Hindlimb muscle (tissue), 1 donor: ENCODE measurements at regions not wholly inside any gene's neighbourhood (a gene's known extent, or its start where the extent isn't known, plus 50 kb on each side); places are given as distances from the start of the nearest gene placed in this dataset.
"Not testable (repeated sequence)": the region's sequence is repeated elsewhere in the genome, so short reads cannot be mapped to it uniquely, and the experiment has no call there.

Experiments used
- DNase-seq: peaks from one replicate; pipeline ENCODE4 v3.0.0-alpha.2; 2013

DNA sequence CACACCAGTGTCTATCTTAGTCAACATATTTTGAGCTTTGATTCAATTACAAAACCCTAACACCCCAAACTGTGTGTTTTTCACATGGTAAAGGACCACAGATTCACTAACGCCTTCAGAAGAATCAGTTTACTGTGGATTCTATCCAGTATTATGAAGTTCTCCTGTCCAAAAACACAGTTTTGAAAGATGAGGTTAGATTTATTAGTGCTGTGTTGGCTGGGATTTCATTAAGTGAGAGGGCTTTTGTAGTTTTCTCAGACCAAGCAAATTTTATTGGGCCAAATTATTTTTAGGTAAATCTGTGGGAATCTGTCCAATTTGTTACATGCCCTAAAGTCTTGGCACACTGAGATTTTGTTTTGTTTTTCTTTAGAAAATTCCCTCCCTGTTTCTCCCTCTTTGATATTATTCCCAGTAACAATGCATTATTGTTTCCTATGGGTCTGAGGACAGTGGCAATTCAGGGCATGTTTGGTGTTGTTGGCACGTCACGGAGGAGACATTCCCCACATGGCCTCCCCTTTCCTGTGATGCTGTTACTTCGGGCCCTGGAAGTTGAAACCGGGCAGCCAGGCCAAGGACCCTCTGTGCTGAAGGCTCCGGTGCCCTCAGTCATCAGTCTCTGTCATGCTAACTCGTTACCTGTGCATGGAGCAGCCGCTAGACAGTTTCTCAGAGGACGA lies 87.5 kb upstream of the ALKAL2 start:
- no peak for DNase-seq

DNA sequence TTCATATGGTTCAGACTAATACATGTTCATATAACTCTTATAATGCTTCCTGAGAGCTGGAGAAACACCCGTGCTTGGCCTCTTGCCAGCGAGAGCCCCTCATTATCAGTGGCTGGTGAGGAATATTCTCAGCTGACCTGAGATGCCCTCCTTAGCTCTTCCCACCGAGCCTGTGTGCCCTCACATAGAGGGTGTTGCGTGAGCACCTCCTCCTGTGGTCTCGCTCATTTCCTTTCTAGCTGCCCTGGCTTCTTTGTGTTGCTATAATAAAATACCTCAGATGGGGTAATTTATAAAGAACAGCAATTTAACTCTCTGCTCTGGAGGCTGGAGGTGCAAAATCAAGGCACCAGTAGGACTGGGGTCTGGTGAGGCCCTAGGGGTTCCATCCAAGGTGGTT lies 80.5 kb upstream of the ALKAL2 start:
- no peak for DNase-seq

DNA sequence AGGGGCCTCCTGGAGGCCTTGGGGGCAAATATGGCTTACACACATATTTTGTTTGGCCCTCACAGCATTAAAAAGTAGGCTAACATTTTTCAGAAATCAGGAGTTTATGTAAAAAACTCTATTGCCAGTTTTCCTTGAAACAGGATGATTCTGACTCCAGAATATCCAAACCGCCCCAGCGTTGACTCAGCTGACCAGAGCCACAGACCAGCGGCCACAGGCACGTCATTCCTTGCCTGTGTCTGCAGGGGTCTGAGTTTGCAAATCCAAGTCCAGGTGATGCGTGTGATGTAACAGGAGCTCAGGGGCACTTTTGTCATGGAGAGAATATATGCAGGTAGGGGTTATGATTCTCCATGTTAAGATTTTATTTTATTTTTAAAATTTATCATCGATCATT lies 79.4 kb upstream of the ALKAL2 start:
- DNase-seq, result no peak

DNA sequence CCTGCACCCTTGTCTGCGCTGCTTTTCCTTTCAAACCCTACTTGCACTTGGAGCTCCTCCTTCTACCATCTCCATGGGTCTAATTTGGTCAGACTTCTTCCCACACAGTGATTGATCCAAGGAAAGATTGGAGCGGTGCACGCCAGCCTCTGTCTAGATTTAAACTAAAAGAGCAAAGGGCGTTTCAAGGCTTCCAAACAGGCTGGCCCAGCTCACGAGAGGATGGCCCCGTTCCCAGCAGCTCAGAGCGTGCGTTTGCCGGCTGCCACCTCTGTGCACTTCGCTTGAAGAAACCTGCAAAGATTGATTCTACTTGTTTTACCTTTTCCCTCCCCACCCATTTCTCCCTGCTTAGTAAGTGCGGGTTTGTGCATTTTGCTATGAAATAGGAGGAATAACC lies 78.8 kb upstream of the ALKAL2 start:
- DNase-seq, result no peak

GRCh38 chr2:365367-366275 lies 77.7 kb upstream of the ALKAL2 start:
- DNase-seq, result no peak

GRCh38 chr2:363824-364470 lies 76.1 kb upstream of the ALKAL2 start:
- DNase-seq, result no peak

DNA sequence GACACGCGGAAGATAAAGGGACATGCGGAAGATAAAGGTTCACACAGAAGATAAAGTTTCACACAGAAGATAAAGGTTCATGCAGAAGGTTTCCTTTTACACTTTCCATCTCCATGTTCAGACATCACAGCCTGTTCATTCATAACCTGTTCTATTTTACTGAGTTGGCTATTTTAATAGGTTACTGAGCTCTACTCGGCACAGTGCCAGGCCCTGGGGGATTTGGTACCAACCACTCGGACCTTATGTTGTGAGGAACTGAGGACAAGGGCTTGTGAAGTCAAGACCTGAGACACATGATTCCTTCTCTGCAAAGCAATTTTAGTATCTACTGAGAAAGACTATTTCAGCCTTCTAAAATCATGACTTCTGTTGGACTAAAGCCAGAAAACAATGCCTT lies 75.0 kb upstream of the ALKAL2 start:
- no peak for DNase-seq

GRCh38 chr2:360124-360523 lies 72.2 kb upstream of the ALKAL2 start:
- no peak for DNase-seq

GRCh38 chr2:359047-359446 lies 71.2 kb upstream of the ALKAL2 start:
- DNase-seq, result no peak

GRCh38 chr2:357811-358210 lies 69.9 kb upstream of the ALKAL2 start:
- DNase-seq, result no peak

GRCh38 chr2:356304-356703 lies 68.4 kb upstream of the ALKAL2 start:
- DNase-seq, result not testable (repeated sequence)

- DNase-seq, result no peak
These were observed 67.9 kb upstream of the ALKAL2 start for GRCh38 chr2:355773-356172.

- DNase-seq, result peak; percentile 17
These were observed 64.8 kb upstream of the ALKAL2 start for GRCh38 chr2:352696-353095.

DNA sequence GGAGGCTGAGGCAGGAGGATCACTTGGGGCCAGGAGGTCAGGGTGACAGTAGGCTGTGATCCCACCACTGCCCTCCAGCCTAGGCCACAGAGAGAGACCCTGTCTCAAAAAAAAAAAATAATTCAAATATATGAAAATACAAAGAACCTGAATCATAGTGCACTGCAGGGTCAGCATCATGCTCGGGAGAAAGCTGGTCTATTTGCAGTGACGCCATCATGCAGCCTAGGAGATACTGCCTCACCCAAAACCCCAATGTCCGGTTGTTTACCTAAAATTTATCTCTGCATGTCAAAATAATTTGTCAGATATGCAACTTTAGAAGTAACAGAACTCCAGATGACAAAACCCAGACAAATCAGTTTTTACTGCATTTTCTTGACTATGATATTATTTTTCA lies 61.5 kb upstream of the ALKAL2 start:
- no peak for DNase-seq

DNA sequence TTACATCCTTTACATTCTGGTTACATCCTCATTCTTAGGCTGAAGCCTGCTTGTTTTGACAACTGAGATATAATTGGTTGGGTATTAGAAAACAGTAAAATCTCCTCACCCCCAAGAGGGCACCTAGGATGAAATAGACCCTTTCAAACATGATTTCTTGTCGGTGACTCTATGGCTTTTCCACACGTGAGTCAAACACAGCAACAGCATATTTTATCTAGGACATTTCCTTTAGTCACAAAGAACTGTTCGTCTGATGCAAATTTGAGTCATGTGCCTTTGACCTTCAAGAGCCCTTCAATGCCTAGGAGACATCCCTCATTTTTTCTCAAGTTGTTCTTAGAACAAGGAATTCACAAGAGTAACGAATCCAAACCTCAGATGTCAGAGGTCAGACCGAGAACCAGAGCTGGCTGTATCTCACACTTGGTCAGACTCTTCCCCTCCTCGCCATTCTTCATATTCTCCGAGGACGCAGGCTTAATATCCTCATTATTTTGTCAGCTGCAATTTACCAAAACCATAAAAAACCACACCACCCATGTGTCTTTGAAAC lies 60.5 kb upstream of the ALKAL2 start:
- no peak for DNase-seq

GRCh38 chr2:344811-345210 lies 56.9 kb upstream of the ALKAL2 start:
- no peak for DNase-seq

GRCh38 chr2:343355-343754 lies 55.5 kb upstream of the ALKAL2 start:
- DNase-seq, result no peak

- no peak for DNase-seq
These were observed 54.0 kb upstream of the ALKAL2 start for GRCh38 chr2:341912-342311.

DNA sequence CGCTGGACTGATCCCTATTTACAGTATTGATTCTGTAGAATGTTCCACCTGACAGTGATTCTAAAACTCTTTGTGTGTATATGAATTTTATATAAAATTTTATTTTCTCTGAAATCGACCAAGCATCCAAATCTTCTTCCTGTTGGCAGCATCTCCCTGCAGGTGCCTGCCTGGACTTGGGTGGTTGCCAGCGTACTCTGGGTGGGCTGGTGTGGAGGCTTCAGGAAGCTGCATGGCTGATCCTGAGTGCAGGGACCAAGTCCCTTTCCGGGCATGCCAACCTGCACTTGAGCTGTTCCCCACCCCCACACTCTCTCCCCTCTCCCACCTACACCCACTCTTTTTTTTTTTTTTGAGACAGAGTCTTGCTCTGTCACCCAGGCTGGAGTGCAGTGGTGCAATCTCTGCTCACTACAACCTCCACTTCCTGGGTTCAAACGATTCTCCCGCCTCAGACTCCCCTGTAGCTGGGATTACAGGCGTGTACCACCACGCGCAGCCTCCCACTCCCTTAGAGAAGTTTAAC lies 53.2 kb upstream of the ALKAL2 start:
- DNase-seq, result no peak
